Retinal pigment epithelial cell (primary cell): ENCODE measurements at regions not wholly inside any gene's neighbourhood (a gene's known extent, or its start where the extent isn't known, plus 50 kb on each side); places are given as distances from the start of the nearest gene placed in this dataset.

ENCODE experiments used
- DNase-seq: peaks from one replicate; pipeline ENCODE4 v3.0.0-alpha.2; 2010; ENCODE audit warnings: low read depth
- H3K4me3 ChIP-seq: 2 replicates; pipeline ENCODE4 v1.5.1; 2011; ENCODE audit warnings: mild to moderate bottlenecking, low read length, control low read depth, moderate library complexity
- CTCF ChIP-seq: conservative IDR thresholded peaks from 2 replicates; pipeline ENCODE4 v1.5.1; 2011; ENCODE audit warnings: low read depth, low read length, control low read depth, inconsistent platforms

GRCh38 chr5:4765411-4765810 is 374.7 kb upstream of the ADAMTS16 start:
- H3K4me3 ChIP-seq: no peak overlapping the region
- TF ChIP-seq CTCF: no peak
- DNase-seq: no peak

GRCh38 chr5:4766101-4766500 is 374.0 kb upstream of the ADAMTS16 start:
- no peak for DNase-seq
- no peak overlapping the region for H3K4me3 ChIP-seq
- TF ChIP-seq CTCF: no peak

- TF ChIP-seq CTCF: no peak
- peak; percentile 5 for DNase-seq
- H3K4me3 ChIP-seq: no peak overlapping the region
Measured at GRCh38 chr5:4772591-4772990, 367.5 kb upstream of the ADAMTS16 start.

- H3K4me3 ChIP-seq: no peak overlapping the region
- no peak for TF ChIP-seq CTCF
- DNase-seq: no peak
Measured at GRCh38 chr5:4773827-4774317, 366.3 kb upstream of the ADAMTS16 start.

- H3K4me3 ChIP-seq: no peak overlapping the region
- no peak for DNase-seq
- no peak for TF ChIP-seq CTCF
Measured at GRCh38 chr5:4777435-4777834, 362.7 kb upstream of the ADAMTS16 start.

- DNase-seq: no peak
- TF ChIP-seq CTCF: no peak
- H3K4me3 ChIP-seq: no peak overlapping the region
Measured at GRCh38 chr5:4780633-4781032, 359.5 kb upstream of the ADAMTS16 start.

GRCh38 chr5:4781299-4781698 is 358.8 kb upstream of the ADAMTS16 start:
- TF ChIP-seq CTCF: no peak
- no peak overlapping the region for H3K4me3 ChIP-seq
- no peak for DNase-seq
